ENCODE measurements at regions not wholly inside any gene's neighbourhood (a gene's known extent, or its start where the extent isn't known, plus 50 kb on each side); places are given as distances from the start of the nearest gene placed in this dataset.

DNA sequence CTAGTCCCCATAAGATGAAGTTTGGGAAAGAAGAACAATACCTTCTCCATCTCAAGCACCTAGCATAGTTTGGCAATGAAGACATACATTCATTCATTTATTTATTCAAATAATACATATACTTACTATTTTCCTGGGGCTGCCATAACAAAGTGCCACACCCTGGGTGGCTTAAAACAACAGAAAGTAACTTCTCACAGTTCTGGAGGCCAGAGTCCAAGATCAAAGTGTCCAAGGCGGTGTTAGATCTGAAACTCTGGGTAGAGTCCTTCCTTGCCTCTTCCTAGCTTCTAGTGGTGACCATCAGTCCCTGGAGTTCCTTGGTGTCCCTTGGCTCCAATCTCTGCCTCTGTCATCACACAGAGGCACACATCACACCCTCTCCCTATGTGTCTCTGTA, 112.1 kb upstream of the IGSF21 start:
- TF ChIP-seq CTCF (conservative IDR thresholded peaks at IDR 0.05; ENCODE audit: low read length) (no peak), EZH2phosphoT487 (IDR thresholded peaks at IDR 0.05; ENCODE audit: borderline replicate concordance) (no peak)
